ENCODE measurements at regions not wholly inside any gene's neighbourhood (a gene's known extent, or its start where the extent isn't known, plus 50 kb on each side); places are given as distances from the start of the nearest gene placed in this dataset.

DNA sequence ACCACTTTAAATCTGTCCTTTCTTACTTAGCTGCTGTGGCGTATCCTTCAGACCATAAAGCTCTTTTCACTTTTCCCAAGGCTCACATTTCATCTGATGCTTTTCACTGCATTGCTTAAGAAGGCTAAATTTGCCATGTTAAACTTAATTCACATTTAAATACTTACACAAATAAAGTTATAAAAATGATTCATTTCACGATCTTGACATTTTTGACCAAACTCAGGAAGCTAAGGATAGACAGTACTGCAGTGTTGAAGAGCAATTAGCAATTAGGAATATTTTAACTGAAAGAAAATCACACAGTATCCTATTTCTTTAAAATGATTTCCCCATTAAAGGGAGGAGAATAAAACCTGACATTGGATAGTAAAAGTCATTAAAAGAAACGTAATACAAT lies 1038.6 kb downstream of the STPG2 start:
- no peak for TF ChIP-seq EZH2 (IDR thresholded peaks at IDR 0.05; ENCODE audit: low read depth, unreplicated experiment)
- TF ChIP-seq, protein P1, sequence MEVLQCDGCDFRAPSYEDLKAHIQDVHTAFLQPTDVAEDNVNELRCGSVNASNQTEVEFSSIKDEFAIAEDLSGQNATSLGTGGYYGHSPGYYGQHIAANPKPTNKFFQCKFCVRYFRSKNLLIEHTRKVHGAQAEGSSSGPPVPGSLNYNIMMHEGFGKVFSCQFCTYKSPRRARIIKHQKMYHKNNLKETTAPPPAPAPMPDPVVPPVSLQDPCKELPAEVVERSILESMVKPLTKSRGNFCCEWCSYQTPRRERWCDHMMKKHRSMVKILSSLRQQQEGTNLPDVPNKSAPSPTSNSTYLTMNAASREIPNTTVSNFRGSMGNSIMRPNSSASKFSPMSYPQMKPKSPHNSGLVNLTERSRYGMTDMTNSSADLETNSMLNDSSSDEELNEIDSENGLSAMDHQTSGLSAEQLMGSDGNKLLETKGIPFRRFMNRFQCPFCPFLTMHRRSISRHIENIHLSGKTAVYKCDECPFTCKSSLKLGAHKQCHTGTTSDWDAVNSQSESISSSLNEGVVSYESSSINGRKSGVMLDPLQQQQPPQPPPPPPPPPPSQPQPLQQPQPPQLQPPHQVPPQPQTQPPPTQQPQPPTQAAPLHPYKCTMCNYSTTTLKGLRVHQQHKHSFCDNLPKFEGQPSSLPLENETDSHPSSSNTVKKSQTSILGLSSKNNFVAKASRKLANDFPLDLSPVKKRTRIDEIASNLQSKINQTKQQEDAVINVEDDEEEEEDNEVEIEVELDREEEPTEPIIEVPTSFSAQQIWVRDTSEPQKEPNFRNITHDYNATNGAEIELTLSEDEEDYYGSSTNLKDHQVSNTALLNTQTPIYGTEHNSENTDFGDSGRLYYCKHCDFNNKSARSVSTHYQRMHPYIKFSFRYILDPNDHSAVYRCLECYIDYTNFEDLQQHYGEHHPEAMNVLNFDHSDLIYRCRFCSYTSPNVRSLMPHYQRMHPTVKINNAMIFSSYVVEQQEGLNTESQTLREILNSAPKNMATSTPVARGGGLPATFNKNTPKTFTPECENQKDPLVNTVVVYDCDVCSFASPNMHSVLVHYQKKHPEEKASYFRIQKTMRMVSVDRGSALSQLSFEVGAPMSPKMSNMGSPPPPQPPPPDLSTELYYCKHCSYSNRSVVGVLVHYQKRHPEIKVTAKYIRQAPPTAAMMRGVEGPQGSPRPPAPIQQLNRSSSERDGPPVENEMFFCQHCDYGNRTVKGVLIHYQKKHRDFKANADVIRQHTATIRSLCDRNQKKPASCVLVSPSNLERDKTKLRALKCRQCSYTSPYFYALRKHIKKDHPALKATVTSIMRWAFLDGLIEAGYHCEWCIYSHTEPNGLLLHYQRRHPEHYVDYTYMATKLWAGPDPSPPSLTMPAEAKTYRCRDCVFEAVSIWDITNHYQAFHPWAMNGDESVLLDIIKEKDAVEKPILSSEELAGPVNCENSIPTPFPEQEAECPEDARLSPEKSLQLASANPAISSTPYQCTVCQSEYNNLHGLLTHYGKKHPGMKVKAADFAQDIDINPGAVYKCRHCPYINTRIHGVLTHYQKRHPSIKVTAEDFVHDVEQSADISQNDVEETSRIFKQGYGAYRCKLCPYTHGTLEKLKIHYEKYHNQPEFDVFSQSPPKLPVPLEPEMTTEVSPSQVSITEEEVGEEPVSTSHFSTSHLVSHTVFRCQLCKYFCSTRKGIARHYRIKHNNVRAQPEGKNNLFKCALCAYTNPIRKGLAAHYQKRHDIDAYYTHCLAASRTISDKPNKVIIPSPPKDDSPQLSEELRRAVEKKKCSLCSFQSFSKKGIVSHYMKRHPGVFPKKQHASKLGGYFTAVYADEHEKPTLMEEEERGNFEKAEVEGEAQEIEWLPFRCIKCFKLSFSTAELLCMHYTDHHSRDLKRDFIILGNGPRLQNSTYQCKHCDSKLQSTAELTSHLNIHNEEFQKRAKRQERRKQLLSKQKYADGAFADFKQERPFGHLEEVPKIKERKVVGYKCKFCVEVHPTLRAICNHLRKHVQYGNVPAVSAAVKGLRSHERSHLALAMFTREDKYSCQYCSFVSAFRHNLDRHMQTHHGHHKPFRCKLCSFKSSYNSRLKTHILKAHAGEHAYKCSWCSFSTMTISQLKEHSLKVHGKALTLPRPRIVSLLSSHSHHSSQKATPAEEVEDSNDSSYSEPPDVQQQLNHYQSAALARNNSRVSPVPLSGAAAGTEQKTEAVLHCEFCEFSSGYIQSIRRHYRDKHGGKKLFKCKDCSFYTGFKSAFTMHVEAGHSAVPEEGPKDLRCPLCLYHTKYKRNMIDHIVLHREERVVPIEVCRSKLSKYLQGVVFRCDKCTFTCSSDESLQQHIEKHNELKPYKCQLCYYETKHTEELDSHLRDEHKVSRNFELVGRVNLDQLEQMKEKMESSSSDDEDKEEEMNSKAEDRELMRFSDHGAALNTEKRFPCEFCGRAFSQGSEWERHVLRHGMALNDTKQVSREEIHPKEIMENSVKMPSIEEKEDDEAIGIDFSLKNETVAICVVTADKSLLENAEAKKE (CRISPR knock-in tag; IDR thresholded peaks at IDR 0.05), result no peak
- no peak for TF ChIP-seq JUNB (IDR thresholded peaks at IDR 0.05; ENCODE audit: unreplicated experiment)
- no peak for TF ChIP-seq POLR2AphosphoS5 (IDR thresholded peaks at IDR 0.05; ENCODE audit: low read depth)
- TF ChIP-seq, protein P2, sequence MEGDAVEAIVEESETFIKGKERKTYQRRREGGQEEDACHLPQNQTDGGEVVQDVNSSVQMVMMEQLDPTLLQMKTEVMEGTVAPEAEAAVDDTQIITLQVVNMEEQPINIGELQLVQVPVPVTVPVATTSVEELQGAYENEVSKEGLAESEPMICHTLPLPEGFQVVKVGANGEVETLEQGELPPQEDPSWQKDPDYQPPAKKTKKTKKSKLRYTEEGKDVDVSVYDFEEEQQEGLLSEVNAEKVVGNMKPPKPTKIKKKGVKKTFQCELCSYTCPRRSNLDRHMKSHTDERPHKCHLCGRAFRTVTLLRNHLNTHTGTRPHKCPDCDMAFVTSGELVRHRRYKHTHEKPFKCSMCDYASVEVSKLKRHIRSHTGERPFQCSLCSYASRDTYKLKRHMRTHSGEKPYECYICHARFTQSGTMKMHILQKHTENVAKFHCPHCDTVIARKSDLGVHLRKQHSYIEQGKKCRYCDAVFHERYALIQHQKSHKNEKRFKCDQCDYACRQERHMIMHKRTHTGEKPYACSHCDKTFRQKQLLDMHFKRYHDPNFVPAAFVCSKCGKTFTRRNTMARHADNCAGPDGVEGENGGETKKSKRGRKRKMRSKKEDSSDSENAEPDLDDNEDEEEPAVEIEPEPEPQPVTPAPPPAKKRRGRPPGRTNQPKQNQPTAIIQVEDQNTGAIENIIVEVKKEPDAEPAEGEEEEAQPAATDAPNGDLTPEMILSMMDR (conservative IDR thresholded peaks at IDR 0.05; ENCODE audit: low read depth in 2 of 2), result no peak
- TF ChIP-seq, protein P3, sequence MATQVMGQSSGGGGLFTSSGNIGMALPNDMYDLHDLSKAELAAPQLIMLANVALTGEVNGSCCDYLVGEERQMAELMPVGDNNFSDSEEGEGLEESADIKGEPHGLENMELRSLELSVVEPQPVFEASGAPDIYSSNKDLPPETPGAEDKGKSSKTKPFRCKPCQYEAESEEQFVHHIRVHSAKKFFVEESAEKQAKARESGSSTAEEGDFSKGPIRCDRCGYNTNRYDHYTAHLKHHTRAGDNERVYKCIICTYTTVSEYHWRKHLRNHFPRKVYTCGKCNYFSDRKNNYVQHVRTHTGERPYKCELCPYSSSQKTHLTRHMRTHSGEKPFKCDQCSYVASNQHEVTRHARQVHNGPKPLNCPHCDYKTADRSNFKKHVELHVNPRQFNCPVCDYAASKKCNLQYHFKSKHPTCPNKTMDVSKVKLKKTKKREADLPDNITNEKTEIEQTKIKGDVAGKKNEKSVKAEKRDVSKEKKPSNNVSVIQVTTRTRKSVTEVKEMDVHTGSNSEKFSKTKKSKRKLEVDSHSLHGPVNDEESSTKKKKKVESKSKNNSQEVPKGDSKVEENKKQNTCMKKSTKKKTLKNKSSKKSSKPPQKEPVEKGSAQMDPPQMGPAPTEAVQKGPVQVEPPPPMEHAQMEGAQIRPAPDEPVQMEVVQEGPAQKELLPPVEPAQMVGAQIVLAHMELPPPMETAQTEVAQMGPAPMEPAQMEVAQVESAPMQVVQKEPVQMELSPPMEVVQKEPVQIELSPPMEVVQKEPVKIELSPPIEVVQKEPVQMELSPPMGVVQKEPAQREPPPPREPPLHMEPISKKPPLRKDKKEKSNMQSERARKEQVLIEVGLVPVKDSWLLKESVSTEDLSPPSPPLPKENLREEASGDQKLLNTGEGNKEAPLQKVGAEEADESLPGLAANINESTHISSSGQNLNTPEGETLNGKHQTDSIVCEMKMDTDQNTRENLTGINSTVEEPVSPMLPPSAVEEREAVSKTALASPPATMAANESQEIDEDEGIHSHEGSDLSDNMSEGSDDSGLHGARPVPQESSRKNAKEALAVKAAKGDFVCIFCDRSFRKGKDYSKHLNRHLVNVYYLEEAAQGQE (IDR thresholded peaks at IDR 0.05; ENCODE audit: unreplicated experiment), result no peak
- no peak for TF ChIP-seq EZH2phosphoT487 (IDR thresholded peaks at IDR 0.05; ENCODE audit: unreplicated experiment)
- no peak for TF ChIP-seq ZNF331 (CRISPR knock-in tag; IDR thresholded peaks at IDR 0.05; ENCODE audit: low read depth)
- no peak for TF ChIP-seq CREB1 (CRISPR knock-in tag; IDR thresholded peaks at IDR 0.05; ENCODE audit: low read depth)
- TF ChIP-seq, protein P4, sequence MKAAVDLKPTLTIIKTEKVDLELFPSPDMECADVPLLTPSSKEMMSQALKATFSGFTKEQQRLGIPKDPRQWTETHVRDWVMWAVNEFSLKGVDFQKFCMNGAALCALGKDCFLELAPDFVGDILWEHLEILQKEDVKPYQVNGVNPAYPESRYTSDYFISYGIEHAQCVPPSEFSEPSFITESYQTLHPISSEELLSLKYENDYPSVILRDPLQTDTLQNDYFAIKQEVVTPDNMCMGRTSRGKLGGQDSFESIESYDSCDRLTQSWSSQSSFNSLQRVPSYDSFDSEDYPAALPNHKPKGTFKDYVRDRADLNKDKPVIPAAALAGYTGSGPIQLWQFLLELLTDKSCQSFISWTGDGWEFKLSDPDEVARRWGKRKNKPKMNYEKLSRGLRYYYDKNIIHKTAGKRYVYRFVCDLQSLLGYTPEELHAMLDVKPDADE (IDR thresholded peaks at IDR 0.05), result no peak
- TF ChIP-seq NANOG (IDR thresholded peaks at IDR 0.05; ENCODE audit: borderline replicate concordance), result no peak
- TF ChIP-seq STAT1 (IDR thresholded peaks at IDR 0.05; ENCODE audit: unreplicated experiment), result no peak
- TF ChIP-seq ZNF114 (CRISPR knock-in tag; IDR thresholded peaks at IDR 0.05), result no peak

All from GM23338 (cell line).